Sigmoid colon (tissue), 4 donors: ENCODE measurements at regions not wholly inside any gene's neighbourhood (a gene's known extent, or its start where the extent isn't known, plus 50 kb on each side); places are given as distances from the start of the nearest gene placed in this dataset.

ENCODE experiments used
- EP300 ChIP-seq, 4 donors: sonication (generic); formaldehyde crosslinking; IDR thresholded peaks; one replicate each; pipeline ENCODE4 v1.6.1; 2017; ENCODE audit warnings: antibody characterized with exemption in 4 of 4
- POLR2A ChIP-seq, 2 donors: fragments of 450-650 bp; IDR thresholded peaks; one replicate each; pipeline ENCODE4 v1.6.1; 2016; ENCODE audit warnings: antibody characterized with exemption in 2 of 2, mild to moderate bottlenecking in 2 of 2, moderate library complexity in 2 of 2
- TF ChIP-seq, protein P1 (sequence below), 4 experiments: fragments of 450-650 bp in 3 of 4; fragments of 200-600 bp in 1 of 4; IDR thresholded peaks; one replicate each; pipeline ENCODE4 v1.5.1; 2016 to 2019; ENCODE audit warnings: antibody characterized with exemption in 4 of 4, mild to moderate bottlenecking in 3 of 4, moderate library complexity in 2 of 4

DNA sequence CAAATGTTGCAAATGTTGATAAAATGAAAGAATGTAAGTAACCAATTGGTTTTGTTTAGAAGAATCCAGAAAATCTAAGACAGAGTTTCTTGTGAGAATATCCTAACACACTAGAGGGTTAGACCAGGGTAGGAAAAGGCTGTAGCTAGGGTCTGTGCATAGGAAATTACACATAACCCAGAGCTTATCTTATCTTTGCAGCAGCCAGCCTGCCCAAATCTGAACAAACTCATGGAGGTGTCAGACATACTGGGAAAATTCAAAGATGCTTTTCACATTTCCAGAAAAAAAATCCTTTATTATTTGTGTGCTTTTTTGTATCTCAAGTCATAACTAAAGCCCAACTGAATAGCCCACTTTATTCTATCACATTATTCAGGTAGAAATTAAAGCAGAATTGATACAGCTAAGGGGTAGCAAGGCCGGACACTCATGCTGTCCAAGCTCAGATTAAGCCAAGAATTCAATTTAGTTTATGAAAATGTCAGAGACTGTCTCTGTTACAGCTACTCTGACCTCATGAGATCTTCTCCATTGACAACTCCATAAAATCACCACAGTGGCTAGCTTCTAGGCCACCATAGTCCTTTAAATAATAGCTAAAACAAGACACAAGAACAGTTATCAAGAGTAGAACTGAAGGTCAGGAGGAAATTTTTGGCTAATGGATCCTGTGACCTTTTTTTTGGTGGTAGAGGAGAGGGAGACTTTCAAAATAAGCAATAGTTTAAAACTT is 169.6 kb upstream of the RASSF8 start:
- no peak for TF ChIP-seq POLR2A (IDR thresholded peaks at IDR 0.05)
- TF ChIP-seq, protein P1, sequence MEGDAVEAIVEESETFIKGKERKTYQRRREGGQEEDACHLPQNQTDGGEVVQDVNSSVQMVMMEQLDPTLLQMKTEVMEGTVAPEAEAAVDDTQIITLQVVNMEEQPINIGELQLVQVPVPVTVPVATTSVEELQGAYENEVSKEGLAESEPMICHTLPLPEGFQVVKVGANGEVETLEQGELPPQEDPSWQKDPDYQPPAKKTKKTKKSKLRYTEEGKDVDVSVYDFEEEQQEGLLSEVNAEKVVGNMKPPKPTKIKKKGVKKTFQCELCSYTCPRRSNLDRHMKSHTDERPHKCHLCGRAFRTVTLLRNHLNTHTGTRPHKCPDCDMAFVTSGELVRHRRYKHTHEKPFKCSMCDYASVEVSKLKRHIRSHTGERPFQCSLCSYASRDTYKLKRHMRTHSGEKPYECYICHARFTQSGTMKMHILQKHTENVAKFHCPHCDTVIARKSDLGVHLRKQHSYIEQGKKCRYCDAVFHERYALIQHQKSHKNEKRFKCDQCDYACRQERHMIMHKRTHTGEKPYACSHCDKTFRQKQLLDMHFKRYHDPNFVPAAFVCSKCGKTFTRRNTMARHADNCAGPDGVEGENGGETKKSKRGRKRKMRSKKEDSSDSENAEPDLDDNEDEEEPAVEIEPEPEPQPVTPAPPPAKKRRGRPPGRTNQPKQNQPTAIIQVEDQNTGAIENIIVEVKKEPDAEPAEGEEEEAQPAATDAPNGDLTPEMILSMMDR (IDR thresholded peaks at IDR 0.05) = no peak
- TF ChIP-seq EP300 (IDR thresholded peaks at IDR 0.05) = no peak
